ENCODE measurements at regions not wholly inside any gene's neighbourhood (a gene's known extent, or its start where the extent isn't known, plus 50 kb on each side); places are given as distances from the start of the nearest gene placed in this dataset.

GRCh38 chr14:53333809-53334208 is 180.7 kb upstream of the DDHD1 start:
- TF ChIP-seq CTCF (conservative IDR thresholded peaks at IDR 0.05 in 1 of 2, IDR thresholded peaks at IDR 0.05 in 1 of 2; ENCODE audit: low read depth in 1 of 2, low read length in 2 of 2) (no peak), EZH2 (IDR thresholded peaks at IDR 0.05; ENCODE audit: low read length, missing control alignments) (no peak)

Measured in fibroblast of lung (primary cell).